Panc1 (cell line): ENCODE measurements at regions not wholly inside any gene's neighbourhood (a gene's known extent, or its start where the extent isn't known, plus 50 kb on each side); places are given as distances from the start of the nearest gene placed in this dataset.

Experiments
- ATAC-seq: fragments of 200-7000 bp; cut with Tn5 transposase; 2 replicates; pipeline ENCODE4 v1.9.1; 2020; ENCODE audit warnings: mild to moderate bottlenecking, moderate library complexity
- BruUV-seq: library from RNA; stranded (reverse); fragments of 400-500 nt; replicated peaks from 2 replicates; lab custom pipeline; 2021; lab: Mats Ljungman, UMichigan
- CTCF ChIA-PET: fragments of 300-600 bp; sonication (Branson Sonifier 250); formaldehyde crosslinking; loops from one replicate; lab custom pipeline; 2022; ENCODE audit warnings: antibody characterized with exemption; lab: Charles Lee
- POLR2A ChIA-PET: fragments of 300-600 bp; sonication (Branson Sonifier 250); formaldehyde crosslinking; loops from one replicate; lab custom pipeline; 2022; ENCODE audit warnings: antibody characterized with exemption; lab: Charles Lee
- DNase-seq: peaks from one replicate; pipeline ENCODE4 v3.0.0-alpha.2; 2010; ENCODE audit warnings: low read depth, low spot score
- H3K27ac ChIP-seq: 2 replicates; pipeline ENCODE4 v1.5.1; 2011; ENCODE audit warnings: mild to moderate bottlenecking, low read length, inconsistent platforms
- H3K27me3 ChIP-seq: fragments of 200-500 bp; sonication (Bioruptor generic); 2 replicates; pipeline ENCODE4 v1.6.0; 2014; ENCODE audit warnings: low read length, inconsistent platforms; ENCODE audit not compliant: control insufficient read depth, insufficient read depth
- H3K36me3 ChIP-seq: fragments of 200-500 bp; sonication (Bioruptor generic); 2 replicates; pipeline ENCODE4 v1.5.1; 2014; ENCODE audit warnings: inconsistent platforms, mild to moderate bottlenecking, low read length, moderate library complexity; ENCODE audit not compliant: control insufficient read depth, insufficient read depth
- H3K4me1 ChIP-seq: 2 replicates; pipeline ENCODE4 v1.5.1; 2011; ENCODE audit warnings: inconsistent platforms, mild to moderate bottlenecking, low read length, moderate library complexity; ENCODE audit not compliant: control insufficient read depth, insufficient read depth
- H3K4me3 ChIP-seq, 2 experiments: 2 replicates each; pipeline ENCODE4 v1.5.1; 2011 to 2012; ENCODE audit warnings: low read depth in 2 of 2, low read length in 2 of 2, mild to moderate bottlenecking in 2 of 2, inconsistent platforms in 1 of 2, moderate library complexity in 1 of 2
- H3K9me3 ChIP-seq: fragments of 200-500 bp; sonication (Bioruptor generic); 2 replicates; pipeline ENCODE4 v1.5.1; 2014; ENCODE audit warnings: low read depth, mild to moderate bottlenecking, inconsistent platforms, low read length, moderate library complexity; ENCODE audit not compliant: control insufficient read depth, insufficient read depth
- CTCF ChIP-seq: fragments of 450-650 bp; IDR thresholded peaks from 2 replicates; pipeline ENCODE4 v1.5.1; 2017; ENCODE audit warnings: mild to moderate bottlenecking
- POLR2AphosphoS5 ChIP-seq: IDR thresholded peaks from 2 replicates; pipeline ENCODE4 v1.6.1; 2012; ENCODE audit warnings: mild to moderate bottlenecking, low read depth, low read length, moderate library complexity
- SIN3A ChIP-seq: IDR thresholded peaks from 2 replicates; pipeline ENCODE4 v1.6.1; 2012; ENCODE audit warnings: low read depth, mild to moderate bottlenecking, low read length, moderate library complexity, borderline replicate concordance; ENCODE audit not compliant: insufficient read depth
- TCF7L2 ChIP-seq: IDR thresholded peaks from 2 replicates; pipeline ENCODE4 v1.6.1; 2011; ENCODE audit warnings: mild to moderate bottlenecking, low read depth, low read length, inconsistent platforms
- in situ Hi-C: cut with HindIII; loops from 2 replicates; pipeline ENCODE4 v1.10.0; 2016; ENCODE audit warnings: low sequenced_read_pairs, low pct_unique_long_range_greater_than_20kb
- intact Hi-C: fragments of 100-400 bp; cut with micrococcal nuclease; formaldehyde crosslinking; loops from one replicate; pipeline ENCODE4 v1.10.0; 2022; ENCODE audit not compliant: unreplicated experiment
- TF ChIP-seq, protein P1 (sequence below), 2 experiments: IDR thresholded peaks; 2 replicates each; pipeline ENCODE4 v1.6.1; 2011 to 2012; ENCODE audit warnings: low read depth in 2 of 2, control low read depth in 1 of 2, low read length in 1 of 2, mild to moderate bottlenecking in 1 of 2, moderate library complexity in 1 of 2; ENCODE audit not compliant: insufficient read depth in 1 of 2

GRCh38 chr5:158054223-158055110 lies 195.5 kb upstream of the CLINT1 start:
- Histone ChIP-seq H3K27me3 (peaks cover 4% of the 10 kb centered on the region; the same call in 1 of the 2 replicates), H3K4me3 (no peak overlapping the region), H3K36me3 (no peaks in the 10 kb centered on the region), H3K4me1 (no peaks in the 10 kb centered on the region), H3K27ac (no peak overlapping the region), H3K9me3 (no peaks in the 10 kb centered on the region)
- intact Hi-C loops: no loop called here
- BruUV-seq: no TSS peak
- ChIA-PET CTCF (no interaction called here), POLR2A (no interaction called here)
- no peak for DNase-seq
- TF ChIP-seq CTCF: no peak
- no peak for TF ChIP-seq SIN3A
- no peak for TF ChIP-seq TCF7L2
- TF ChIP-seq, protein P1, sequence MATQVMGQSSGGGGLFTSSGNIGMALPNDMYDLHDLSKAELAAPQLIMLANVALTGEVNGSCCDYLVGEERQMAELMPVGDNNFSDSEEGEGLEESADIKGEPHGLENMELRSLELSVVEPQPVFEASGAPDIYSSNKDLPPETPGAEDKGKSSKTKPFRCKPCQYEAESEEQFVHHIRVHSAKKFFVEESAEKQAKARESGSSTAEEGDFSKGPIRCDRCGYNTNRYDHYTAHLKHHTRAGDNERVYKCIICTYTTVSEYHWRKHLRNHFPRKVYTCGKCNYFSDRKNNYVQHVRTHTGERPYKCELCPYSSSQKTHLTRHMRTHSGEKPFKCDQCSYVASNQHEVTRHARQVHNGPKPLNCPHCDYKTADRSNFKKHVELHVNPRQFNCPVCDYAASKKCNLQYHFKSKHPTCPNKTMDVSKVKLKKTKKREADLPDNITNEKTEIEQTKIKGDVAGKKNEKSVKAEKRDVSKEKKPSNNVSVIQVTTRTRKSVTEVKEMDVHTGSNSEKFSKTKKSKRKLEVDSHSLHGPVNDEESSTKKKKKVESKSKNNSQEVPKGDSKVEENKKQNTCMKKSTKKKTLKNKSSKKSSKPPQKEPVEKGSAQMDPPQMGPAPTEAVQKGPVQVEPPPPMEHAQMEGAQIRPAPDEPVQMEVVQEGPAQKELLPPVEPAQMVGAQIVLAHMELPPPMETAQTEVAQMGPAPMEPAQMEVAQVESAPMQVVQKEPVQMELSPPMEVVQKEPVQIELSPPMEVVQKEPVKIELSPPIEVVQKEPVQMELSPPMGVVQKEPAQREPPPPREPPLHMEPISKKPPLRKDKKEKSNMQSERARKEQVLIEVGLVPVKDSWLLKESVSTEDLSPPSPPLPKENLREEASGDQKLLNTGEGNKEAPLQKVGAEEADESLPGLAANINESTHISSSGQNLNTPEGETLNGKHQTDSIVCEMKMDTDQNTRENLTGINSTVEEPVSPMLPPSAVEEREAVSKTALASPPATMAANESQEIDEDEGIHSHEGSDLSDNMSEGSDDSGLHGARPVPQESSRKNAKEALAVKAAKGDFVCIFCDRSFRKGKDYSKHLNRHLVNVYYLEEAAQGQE (IDR thresholded peaks at IDR 0.05; ENCODE audit: insufficient read depth in 1 of 2, low read depth in 2 of 2, low read length in 1 of 2): no peak
- no peak for TF ChIP-seq POLR2AphosphoS5
- no peak for ATAC-seq
- in situ Hi-C loops: no loop called here

DNA sequence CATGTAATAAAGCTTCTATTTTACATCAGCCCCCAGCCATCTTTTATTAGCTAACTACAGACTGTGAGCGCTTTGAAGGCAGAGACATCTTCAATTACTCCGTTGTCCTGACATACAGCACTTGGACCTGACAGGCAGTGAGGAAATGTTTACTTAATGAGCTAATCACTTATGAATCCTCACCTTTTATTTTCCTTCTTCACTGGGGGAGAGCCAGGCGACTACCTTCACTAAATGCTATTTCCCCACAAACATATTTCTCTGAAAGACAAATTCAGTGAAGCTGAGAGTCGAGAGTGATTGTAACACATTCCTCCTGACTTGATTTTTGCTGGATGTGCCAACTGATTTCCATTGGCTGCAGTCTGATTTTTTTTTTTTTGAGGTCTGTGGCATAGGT lies 192.1 kb upstream of the CLINT1 start:
- Histone ChIP-seq H3K27me3 (0 out of 2 replicates have a peak, but pooled peaks cover 2% of the 10 kb centered on the region), H3K27ac (no peak overlapping the region), H3K9me3 (no peaks in the 10 kb centered on the region), H3K4me3 (no peak overlapping the region), H3K4me1 (no peaks in the 10 kb centered on the region), H3K36me3 (no peaks in the 10 kb centered on the region)
- ChIA-PET POLR2A (no interaction called here), CTCF (no interaction called here)
- ATAC-seq (no peak), DNase-seq (no peak)
- BruUV-seq: no TSS peak
- intact Hi-C loops (no loop called here), in situ Hi-C loops (no loop called here)
- TF ChIP-seq SIN3A (no peak), TCF7L2 (no peak), CTCF (no peak), POLR2AphosphoS5 (no peak)
- TF ChIP-seq, protein P1 (IDR thresholded peaks at IDR 0.05; ENCODE audit: insufficient read depth in 1 of 2, low read depth in 2 of 2, low read length in 1 of 2): no peak
